GM12891 (cell line): ENCODE measurements at regions not wholly inside any gene's neighbourhood (a gene's known extent, or its start where the extent isn't known, plus 50 kb on each side); places are given as distances from the start of the nearest gene placed in this dataset.

Source experiments
- POLR2A ChIP-seq: IDR thresholded peaks from 2 replicates; pipeline ENCODE4 v1.6.1; 2011; ENCODE audit warnings: low read depth, low read length, control low read depth
- POLR2AphosphoS5 ChIP-seq: IDR thresholded peaks from 2 replicates; pipeline ENCODE4 v1.6.1; 2011; ENCODE audit warnings: low read depth, low read length, control low read depth

DNA sequence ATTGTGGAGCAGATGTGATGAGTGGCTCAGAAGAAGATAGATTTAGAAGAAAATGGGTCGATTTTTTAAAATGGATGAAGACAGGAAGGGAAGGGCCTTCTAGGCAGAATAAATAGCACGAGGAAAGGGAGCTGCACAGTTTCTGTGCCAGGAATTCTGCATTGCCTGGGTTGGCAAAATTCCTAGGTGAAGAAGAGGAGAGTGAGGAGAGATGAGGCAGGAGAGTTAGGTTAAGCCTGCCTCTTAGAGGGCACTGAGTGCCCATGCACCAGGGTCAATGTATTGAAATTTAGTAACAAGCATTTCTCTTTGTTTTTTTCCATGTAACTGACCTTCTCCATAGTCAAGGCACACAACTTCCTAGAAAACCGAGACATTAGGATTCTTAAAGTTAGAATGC is 159.5 kb downstream of the YTHDC2 start:
- TF ChIP-seq POLR2AphosphoS5: no peak
- TF ChIP-seq POLR2A: no peak
